BLaER1 (cell line): ENCODE measurements at regions not wholly inside any gene's neighbourhood (a gene's known extent, or its start where the extent isn't known, plus 50 kb on each side); places are given as distances from the start of the nearest gene placed in this dataset.

Source experiments
- H3K27ac ChIP-seq: shearing (Covaris generic); formaldehyde crosslinking; 2 replicates; pipeline ENCODE4 v1.8.1; 2022
- H3K27me3 ChIP-seq: shearing (Covaris generic); formaldehyde crosslinking; 2 replicates; pipeline ENCODE4 v1.8.1; 2022
- H3K36me3 ChIP-seq: shearing (Covaris generic); formaldehyde crosslinking; 2 replicates; pipeline ENCODE4 v1.8.1; 2022
- H3K4me1 ChIP-seq: shearing (Covaris generic); formaldehyde crosslinking; 2 replicates; pipeline ENCODE4 v1.8.1; 2022
- H3K4me2 ChIP-seq: shearing (Covaris generic); formaldehyde crosslinking; 2 replicates; pipeline ENCODE4 v1.8.1; 2022
- H3K4me3 ChIP-seq: shearing (Covaris generic); formaldehyde crosslinking; 2 replicates; pipeline ENCODE4 v1.8.1; 2022
- H3K9ac ChIP-seq: shearing (Covaris generic); formaldehyde crosslinking; 2 replicates; pipeline ENCODE4 v1.8.1; 2022
- H3K9me3 ChIP-seq: shearing (Covaris generic); formaldehyde crosslinking; 2 replicates; pipeline ENCODE4 v1.8.1; 2022
- H4K20me1 ChIP-seq: shearing (Covaris generic); formaldehyde crosslinking; 2 replicates; pipeline ENCODE4 v1.8.1; 2022
- Cebpa-rat ChIP-seq: shearing (Covaris generic); IDR thresholded peaks from 2 replicates; pipeline ENCODE4 v1.8.1; 2022

DNA sequence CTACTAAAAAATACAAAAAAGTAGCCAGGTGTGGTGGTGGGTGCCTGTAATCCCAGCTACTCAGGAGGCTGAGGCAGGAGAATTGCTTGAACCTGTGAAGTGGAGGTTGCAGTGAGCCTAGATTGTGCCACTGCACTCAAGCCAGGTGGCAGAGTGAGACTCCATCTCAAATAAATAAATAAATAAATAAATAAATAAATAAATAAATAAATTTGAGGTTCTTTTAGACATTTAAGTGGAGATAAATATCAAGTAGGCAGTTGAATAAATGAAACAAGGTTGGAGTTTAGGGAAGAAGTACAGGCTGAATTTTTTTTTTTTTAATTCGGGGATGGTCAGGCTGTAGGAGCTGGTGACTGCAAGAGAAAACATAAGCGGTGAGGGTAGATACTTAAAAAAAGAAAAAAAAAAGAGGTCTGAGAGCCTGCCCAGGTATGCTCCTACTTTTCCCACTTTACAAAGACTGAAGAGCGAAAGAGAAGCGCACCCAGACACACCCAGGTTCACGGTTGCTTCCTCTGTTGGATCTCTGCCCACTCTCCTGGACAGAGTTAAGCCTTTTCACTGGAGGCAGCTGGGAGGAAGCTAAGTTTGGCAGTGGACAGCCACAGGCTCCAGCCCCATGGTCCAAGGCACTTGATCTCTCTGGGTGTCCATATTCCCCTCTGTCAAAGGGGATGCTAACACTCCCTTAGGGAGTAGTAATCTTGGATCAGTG lies 100.9 kb upstream of the PRDM1 start:
- Histone ChIP-seq H4K20me1 (no peaks in the 10 kb centered on the region), H3K36me3 (no peaks in the 10 kb centered on the region), H3K9me3 (peaks cover 30% of the 10 kb centered on the region), H3K4me1 (no peaks in the 10 kb centered on the region), H3K4me3 (no peak overlapping the region), H3K4me2 (no peak overlapping the region), H3K27ac (no peak overlapping the region), H3K9ac (no peak overlapping the region), H3K27me3 (peaks cover 63% of the 10 kb centered on the region)
- TF ChIP-seq Cebpa-rat: no peak

DNA sequence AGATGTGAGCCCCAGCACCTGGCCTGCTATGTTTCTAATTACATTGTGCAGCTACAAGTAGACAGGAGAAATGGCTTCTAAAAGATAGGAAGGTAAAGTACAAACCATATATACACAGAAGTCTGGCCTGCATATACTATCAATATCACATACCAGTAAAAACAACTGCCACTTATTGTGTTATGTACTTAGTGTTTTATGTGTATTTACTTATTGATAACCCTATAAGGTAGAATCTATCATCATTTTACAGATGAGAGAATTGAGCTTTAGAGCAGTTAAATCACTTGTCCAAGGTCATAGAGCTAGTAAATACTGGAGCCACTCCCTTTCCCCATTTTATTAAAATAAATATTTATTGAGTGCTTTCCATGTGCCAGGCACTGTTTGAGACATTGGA lies 102.4 kb upstream of the PRDM1 start:
- Histone ChIP-seq H3K27ac (no peak overlapping the region), H3K9ac (no peak overlapping the region), H4K20me1 (no peaks in the 10 kb centered on the region), H3K4me1 (no peaks in the 10 kb centered on the region), H3K4me3 (no peak overlapping the region), H3K9me3 (peaks cover 30% of the 10 kb centered on the region), H3K4me2 (no peak overlapping the region), H3K27me3 (peaks cover 54% of the 10 kb centered on the region), H3K36me3 (no peaks in the 10 kb centered on the region)
- TF ChIP-seq Cebpa-rat: no peak

DNA sequence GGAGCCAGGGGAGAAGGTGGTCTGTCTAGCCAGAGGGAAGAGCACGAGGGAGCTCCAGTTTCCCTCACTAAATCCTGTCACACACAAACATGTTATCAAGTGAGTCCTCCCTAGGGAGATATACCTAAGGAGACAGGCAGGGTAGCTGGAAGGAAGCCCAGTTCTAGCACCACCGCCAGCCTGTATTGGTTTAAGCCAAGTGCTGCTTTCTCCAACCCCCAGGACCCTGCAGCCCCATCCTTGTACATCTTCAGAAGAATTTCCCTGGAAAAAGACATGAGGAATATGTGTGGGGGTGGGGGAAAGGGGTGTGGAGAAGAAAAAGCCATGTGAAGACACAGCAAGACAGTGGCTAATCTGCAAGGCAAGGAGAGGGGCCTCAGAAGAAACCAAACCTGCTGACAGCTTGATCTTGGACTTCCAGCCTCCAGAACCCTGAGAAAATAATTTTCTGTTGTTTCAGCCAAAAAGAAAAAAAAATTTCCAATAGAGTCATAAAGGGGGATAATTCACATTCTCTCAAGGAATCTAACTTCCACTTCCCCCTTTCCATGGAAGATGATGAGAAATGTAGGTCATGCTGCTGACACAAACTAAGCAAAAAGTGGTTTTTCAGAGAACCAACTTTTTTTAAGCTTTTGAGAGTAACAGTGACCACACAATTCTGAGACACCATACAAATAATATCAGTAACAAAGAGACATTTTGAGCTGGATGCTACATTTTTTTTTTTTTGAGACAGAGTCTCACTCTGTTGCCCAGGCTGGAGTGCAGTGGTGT lies 103.2 kb upstream of the PRDM1 start:
- Histone ChIP-seq H3K36me3 (no peaks in the 10 kb centered on the region), H3K27me3 (peaks cover 54% of the 10 kb centered on the region), H3K4me2 (no peak overlapping the region), H4K20me1 (no peaks in the 10 kb centered on the region), H3K9me3 (peaks cover 30% of the 10 kb centered on the region), H3K4me3 (no peak overlapping the region), H3K4me1 (no peaks in the 10 kb centered on the region), H3K27ac (no peak overlapping the region), H3K9ac (no peak overlapping the region)
- no peak for TF ChIP-seq Cebpa-rat

DNA sequence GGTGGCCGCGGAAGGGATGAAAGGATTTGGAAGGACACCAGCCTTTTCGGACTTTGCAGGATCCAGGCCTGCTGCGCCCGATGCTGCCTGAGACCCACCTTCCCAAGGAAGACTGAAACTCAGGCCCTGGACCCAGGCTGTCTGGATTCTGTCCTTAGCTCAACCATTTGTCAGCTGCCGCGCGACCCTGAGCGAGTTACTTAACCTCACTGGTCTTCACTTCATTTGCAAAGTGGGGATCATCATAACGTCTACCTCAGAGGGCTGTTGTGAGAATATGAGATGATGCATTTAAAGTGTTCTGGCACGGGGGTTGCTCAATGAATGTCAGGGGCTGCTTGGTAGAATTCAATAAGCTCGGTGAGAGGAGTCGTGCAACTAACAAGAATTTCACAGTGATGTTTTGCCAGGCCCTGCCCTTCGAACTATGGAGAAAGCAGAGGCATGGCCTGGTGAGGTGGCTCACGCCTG lies 104.2 kb upstream of the PRDM1 start:
- Histone ChIP-seq H3K4me3 (no peak overlapping the region), H3K4me1 (no peaks in the 10 kb centered on the region), H4K20me1 (no peaks in the 10 kb centered on the region), H3K36me3 (no peaks in the 10 kb centered on the region), H3K4me2 (no peak overlapping the region), H3K27me3 (peaks cover 50% of the 10 kb centered on the region), H3K27ac (no peak overlapping the region), H3K9ac (no peak overlapping the region), H3K9me3 (peaks cover 30% of the 10 kb centered on the region)
- no peak for TF ChIP-seq Cebpa-rat

DNA sequence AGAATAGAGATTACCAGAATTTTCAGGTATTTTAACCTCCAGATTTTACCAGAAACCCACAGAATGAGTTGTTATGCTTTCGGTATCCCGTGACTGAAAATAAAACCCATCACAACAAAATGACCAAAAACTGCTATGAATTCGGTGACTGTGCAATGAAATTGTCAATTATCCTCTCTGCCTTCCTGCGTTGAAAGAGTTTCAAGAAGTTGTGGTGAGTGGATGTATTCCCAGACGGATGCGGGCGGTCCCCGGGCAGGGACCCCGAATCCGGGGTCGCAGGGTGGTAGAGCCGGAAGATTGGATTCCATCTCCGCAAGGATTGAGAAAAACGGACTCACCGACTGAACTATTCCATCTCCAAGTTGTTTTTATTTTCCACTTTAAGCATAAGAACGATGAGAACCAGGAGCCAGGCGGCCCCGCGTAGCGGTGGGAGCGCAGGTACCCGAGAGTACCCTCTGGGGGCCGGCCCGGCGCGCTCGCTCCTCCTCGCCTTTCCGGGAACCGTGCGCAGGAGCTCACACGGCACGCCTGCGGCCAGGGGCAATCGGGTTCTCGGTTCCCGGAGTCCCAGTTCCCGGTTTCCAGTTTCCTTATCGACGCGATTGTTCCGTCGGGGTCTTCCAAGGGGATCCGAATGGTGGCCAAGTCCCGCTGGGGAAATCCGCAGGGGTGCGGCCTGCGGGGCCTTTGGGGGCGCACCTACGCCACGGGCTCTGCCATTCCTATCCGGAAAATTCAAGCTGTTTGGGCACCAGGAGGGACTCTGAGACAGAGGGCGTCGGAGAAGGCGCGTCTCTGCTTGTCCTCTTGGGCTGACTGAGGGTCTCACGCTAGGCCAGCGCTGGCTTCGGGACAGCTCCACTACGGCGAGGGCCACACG lies 104.9 kb upstream of the PRDM1 start:
- TF ChIP-seq Cebpa-rat: no peak
- peaks cover 43% of the 10 kb centered on the region for H3K27me3 ChIP-seq
- peaks cover 27% of the 10 kb centered on the region for H3K9me3 ChIP-seq
- no peaks in the 10 kb centered on the region for H3K4me1 ChIP-seq
- H3K27ac ChIP-seq: no peak overlapping the region
- H3K9ac ChIP-seq: no peak overlapping the region
- H3K4me3 ChIP-seq: no peak overlapping the region
- H4K20me1 ChIP-seq: no peaks in the 10 kb centered on the region
- no peak overlapping the region for H3K4me2 ChIP-seq
- H3K36me3 ChIP-seq: no peaks in the 10 kb centered on the region

DNA sequence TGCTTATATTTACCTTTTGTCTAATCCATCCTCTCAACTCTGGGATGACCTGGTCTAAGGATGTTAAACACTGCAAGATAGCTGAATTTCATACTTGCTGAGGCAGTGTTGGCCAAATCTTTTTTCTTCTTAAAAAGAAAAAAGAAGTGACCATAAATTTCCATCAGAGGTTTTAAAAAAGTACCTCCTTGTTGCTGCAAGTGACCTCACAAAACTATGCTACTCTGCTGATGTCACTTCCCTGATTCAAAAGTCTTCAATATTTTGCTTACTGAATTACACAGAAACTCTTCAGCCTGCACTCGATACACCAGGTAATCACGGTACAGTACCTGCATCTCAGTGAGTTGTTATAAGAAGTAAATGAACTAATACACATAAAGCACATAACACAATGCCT lies 107.2 kb upstream of the PRDM1 start:
- TF ChIP-seq Cebpa-rat: no peak
- no peak overlapping the region for H3K27ac ChIP-seq

DNA sequence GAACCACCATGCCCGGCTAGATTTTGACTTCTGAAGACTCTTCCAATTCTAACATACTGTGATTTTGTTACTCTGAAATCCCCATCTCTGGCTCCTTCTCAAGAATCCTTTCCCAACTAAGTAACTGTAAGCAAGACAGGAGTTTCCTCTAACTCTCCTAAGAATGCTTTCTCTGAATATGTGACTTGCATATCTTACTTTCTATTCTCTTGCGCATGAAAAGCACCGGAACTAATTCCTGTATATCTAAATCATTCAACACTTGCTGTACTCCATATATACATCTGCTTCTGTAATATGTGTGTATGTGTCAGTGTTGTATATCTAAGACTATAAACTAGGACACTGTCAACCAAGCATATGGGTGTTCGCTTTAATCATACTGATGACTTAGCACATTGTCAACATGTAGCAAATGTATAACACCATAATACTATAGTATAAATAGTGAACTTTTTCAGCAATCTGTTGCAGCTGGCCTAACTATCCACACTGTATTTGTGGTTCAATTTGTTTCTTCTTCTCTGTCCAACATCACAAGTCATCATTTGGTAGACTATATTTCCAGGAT lies 108.1 kb upstream of the PRDM1 start:
- H3K9ac ChIP-seq: no peak overlapping the region
- H3K36me3 ChIP-seq: no peaks in the 10 kb centered on the region
- TF ChIP-seq Cebpa-rat: no peak
- no peak overlapping the region for H3K4me2 ChIP-seq
- no peaks in the 10 kb centered on the region for H3K4me1 ChIP-seq
- H3K4me3 ChIP-seq: no peak overlapping the region
- no peak overlapping the region for H3K27ac ChIP-seq
- H3K27me3 ChIP-seq: peaks cover 21% of the 10 kb centered on the region
- peaks cover 20% of the 10 kb centered on the region for H3K9me3 ChIP-seq
- no peaks in the 10 kb centered on the region for H4K20me1 ChIP-seq

More for the DNA sequence above, 107.2 kb upstream of the PRDM1 start:
- peaks cover 17% of the 10 kb centered on the region for H3K9me3 ChIP-seq
- no peaks in the 10 kb centered on the region for H4K20me1 ChIP-seq
- no peak overlapping the region for H3K4me3 ChIP-seq
- no peaks in the 10 kb centered on the region for H3K4me1 ChIP-seq
- no peak overlapping the region for H3K4me2 ChIP-seq
- no peaks in the 10 kb centered on the region for H3K36me3 ChIP-seq
- no peak overlapping the region for H3K9ac ChIP-seq
- H3K27me3 ChIP-seq: peaks cover 21% of the 10 kb centered on the region

DNA sequence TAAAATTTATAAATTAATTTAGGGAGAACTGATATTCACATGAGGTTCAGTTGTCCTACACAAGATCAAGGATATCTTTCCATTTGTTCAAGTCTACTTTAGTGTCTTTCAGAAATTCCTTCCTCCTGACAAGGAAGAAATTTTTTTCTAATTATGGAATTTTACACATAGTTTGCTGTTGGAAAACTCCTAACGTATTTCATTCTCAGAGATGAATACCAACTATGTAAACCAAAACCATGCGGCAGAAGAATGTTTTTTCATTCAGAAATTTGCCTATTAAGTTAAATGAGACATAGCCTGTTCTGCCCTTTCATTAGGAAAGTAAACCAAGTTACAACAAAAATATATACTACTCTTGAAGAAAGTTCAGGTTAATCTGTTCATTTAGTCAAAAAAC lies 111.2 kb upstream of the PRDM1 start:
- no peak overlapping the region for H3K4me2 ChIP-seq
- no peaks in the 10 kb centered on the region for H4K20me1 ChIP-seq
- H3K36me3 ChIP-seq: no peaks in the 10 kb centered on the region
- no peak overlapping the region for H3K4me3 ChIP-seq
- no peak overlapping the region for H3K9ac ChIP-seq
- H3K9me3 ChIP-seq: peaks cover 13% of the 10 kb centered on the region
- H3K27me3 ChIP-seq: no peaks in the 10 kb centered on the region
- no peaks in the 10 kb centered on the region for H3K4me1 ChIP-seq
- no peak overlapping the region for H3K27ac ChIP-seq
- TF ChIP-seq Cebpa-rat: no peak

DNA sequence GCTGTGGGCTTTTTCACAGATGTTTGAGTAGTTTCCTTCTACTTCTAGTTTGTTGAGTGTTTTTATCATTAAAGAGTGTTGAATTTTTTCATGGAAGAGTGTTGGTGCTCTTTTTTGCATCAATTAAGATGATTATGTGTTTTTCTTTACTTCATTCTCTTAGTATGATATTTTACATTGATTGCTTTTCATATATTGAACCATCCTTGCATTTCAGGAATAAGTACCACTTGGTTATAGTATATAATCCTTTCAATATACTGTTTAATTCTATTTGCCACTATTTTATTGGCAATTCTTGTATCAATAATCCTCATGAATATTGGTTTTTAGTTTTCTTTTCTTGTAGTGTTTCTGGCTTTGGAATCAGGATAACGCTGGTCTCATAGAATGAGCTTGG lies 113.7 kb upstream of the PRDM1 start:
- H3K9ac ChIP-seq: no peak overlapping the region
- peaks cover 21% of the 10 kb centered on the region for H3K9me3 ChIP-seq
- no peak for TF ChIP-seq Cebpa-rat
- no peak overlapping the region for H3K27ac ChIP-seq
- H3K4me3 ChIP-seq: no peak overlapping the region
- no peaks in the 10 kb centered on the region for H4K20me1 ChIP-seq
- H3K27me3 ChIP-seq: no peaks in the 10 kb centered on the region
- H3K36me3 ChIP-seq: no peaks in the 10 kb centered on the region
- no peaks in the 10 kb centered on the region for H3K4me1 ChIP-seq
- H3K4me2 ChIP-seq: no peak overlapping the region
